ENCODE measurements at regions not wholly inside any gene's neighbourhood (a gene's known extent, or its start where the extent isn't known, plus 50 kb on each side); places are given as distances from the start of the nearest gene placed in this dataset.

- TF ChIP-seq, protein P1, sequence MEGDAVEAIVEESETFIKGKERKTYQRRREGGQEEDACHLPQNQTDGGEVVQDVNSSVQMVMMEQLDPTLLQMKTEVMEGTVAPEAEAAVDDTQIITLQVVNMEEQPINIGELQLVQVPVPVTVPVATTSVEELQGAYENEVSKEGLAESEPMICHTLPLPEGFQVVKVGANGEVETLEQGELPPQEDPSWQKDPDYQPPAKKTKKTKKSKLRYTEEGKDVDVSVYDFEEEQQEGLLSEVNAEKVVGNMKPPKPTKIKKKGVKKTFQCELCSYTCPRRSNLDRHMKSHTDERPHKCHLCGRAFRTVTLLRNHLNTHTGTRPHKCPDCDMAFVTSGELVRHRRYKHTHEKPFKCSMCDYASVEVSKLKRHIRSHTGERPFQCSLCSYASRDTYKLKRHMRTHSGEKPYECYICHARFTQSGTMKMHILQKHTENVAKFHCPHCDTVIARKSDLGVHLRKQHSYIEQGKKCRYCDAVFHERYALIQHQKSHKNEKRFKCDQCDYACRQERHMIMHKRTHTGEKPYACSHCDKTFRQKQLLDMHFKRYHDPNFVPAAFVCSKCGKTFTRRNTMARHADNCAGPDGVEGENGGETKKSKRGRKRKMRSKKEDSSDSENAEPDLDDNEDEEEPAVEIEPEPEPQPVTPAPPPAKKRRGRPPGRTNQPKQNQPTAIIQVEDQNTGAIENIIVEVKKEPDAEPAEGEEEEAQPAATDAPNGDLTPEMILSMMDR (IDR thresholded peaks at IDR 0.05; ENCODE audit: low read length) = no peak
- no peak for TF ChIP-seq EZH2phosphoT487 (IDR thresholded peaks at IDR 0.05; ENCODE audit: low read length)
Measured at GRCh38 chr16:63714876-63715275, 1407.0 kb downstream of the CDH11 start.
